ENCODE measurements at regions not wholly inside any gene's neighbourhood (a gene's known extent, or its start where the extent isn't known, plus 50 kb on each side); places are given as distances from the start of the nearest gene placed in this dataset.

DNA sequence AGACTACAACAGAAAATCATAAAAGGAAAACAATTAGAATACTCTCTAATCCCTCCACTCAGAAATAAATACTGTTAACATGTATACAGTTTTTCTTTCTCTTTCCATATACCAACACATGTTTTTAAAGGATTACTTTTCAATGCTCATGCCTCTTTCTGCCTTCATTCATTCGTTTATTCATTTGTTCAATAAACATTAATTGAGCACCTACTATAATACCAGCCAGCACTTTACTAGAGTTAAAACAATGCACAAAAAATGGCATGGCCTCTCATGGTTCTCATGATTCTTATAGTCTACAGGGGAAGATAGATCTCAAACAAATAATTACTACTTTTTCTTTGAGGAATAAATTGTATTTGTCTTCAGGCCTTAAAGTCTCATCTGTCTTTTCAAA lies 70.3 kb upstream of the RIPOR2 start:
- Histone ChIP-seq H3K4me3 (no peak overlapping the region), H3K36me3 (no peaks in the 10 kb centered on the region), H3K27ac (peak overlapping the region; percentile 63 to 68), H3K9me3 (no peaks in the 10 kb centered on the region), H3K4me1 (replicated peaks) (no peaks in the 10 kb centered on the region), H3K27me3 (replicated peaks; ENCODE audit: insufficient read depth) (no peaks in the 10 kb centered on the region)
- TF ChIP-seq, protein P1, sequence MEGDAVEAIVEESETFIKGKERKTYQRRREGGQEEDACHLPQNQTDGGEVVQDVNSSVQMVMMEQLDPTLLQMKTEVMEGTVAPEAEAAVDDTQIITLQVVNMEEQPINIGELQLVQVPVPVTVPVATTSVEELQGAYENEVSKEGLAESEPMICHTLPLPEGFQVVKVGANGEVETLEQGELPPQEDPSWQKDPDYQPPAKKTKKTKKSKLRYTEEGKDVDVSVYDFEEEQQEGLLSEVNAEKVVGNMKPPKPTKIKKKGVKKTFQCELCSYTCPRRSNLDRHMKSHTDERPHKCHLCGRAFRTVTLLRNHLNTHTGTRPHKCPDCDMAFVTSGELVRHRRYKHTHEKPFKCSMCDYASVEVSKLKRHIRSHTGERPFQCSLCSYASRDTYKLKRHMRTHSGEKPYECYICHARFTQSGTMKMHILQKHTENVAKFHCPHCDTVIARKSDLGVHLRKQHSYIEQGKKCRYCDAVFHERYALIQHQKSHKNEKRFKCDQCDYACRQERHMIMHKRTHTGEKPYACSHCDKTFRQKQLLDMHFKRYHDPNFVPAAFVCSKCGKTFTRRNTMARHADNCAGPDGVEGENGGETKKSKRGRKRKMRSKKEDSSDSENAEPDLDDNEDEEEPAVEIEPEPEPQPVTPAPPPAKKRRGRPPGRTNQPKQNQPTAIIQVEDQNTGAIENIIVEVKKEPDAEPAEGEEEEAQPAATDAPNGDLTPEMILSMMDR (IDR thresholded peaks at IDR 0.05), result no peak
- TF ChIP-seq POLR2A (IDR thresholded peaks at IDR 0.05) (no peak), POLR2AphosphoS5 (IDR thresholded peaks at IDR 0.05) (no peak)
- 84% methylated on average over 1 of the region's 1 CpG for WGBS
- intact Hi-C loops (cut with DNase I), result no loop called here
- no peak for DNase-seq (ENCODE audit: low spot score)

DNA sequence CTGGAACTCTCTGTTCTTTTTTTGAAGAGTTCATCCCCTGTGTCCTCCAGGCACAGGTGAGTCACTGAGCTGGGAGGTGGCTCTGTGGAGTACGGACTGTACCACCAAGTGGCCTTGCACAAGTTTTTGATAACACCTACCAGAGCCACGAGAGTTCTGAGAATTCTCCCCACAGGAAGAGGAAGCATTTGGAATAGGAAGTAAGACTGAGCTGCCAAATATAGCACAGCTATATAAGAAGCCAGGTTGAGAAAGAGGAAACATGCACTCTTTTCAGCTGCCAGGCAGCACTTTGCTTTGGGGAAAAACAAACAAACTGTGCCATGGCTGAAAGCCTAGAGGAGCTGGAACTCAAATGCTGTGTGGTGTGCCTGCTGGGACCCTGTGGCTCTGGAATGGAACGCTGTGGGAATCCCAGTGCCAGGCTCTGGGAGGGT lies 70.8 kb upstream of the RIPOR2 start:
- 6% methylated on average over 3 of the region's 3 CpGs for WGBS
- H3K4me1 ChIP-seq (replicated peaks), result no peaks in the 10 kb centered on the region
- peak; percentile 79 for DNase-seq (ENCODE audit: low spot score)

DNA sequence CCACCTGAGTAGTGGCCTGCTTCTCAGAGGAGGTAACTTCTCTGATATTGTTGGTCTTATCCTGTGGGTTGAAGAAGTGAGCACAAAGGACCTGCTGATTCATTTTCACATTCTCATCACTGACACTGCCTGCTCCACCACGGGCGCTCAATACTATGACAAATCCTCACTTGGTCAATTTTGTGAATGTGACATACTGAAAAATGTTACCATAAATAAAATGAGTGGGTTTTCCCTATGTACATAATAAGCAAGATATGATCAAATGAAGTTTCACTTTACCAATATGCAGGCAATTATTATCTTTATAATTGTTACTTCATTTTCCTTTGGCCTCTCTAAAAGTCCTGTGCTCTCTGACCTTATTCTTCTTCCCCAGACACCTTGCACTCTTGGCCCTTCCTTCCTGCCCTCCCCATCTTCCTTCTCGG lies 71.5 kb upstream of the RIPOR2 start:
- Histone ChIP-seq H3K36me3 (no peaks in the 10 kb centered on the region), H3K27ac (peak overlapping the region; percentile 63 to 68), H3K9me3 (no peaks in the 10 kb centered on the region), H3K27me3 (replicated peaks; ENCODE audit: insufficient read depth) (no peaks in the 10 kb centered on the region), H3K4me3 (no peak overlapping the region), H3K4me1 (replicated peaks) (no peaks in the 10 kb centered on the region)
- DNase-seq (ENCODE audit: low spot score), result no peak
- intact Hi-C loops (cut with DNase I), result no loop called here
- WGBS, result 88% methylated on average over 3 of the region's 3 CpGs
- TF ChIP-seq POLR2AphosphoS5 (IDR thresholded peaks at IDR 0.05), result no peak
- TF ChIP-seq, protein P1 (IDR thresholded peaks at IDR 0.05), result no peak
- TF ChIP-seq POLR2A (IDR thresholded peaks at IDR 0.05), result no peak

More for the DNA sequence above, 70.8 kb upstream of the RIPOR2 start:
- Histone ChIP-seq H3K36me3 (no peaks in the 10 kb centered on the region), H3K9me3 (no peaks in the 10 kb centered on the region), H3K27me3 (replicated peaks; ENCODE audit: insufficient read depth) (no peaks in the 10 kb centered on the region), H3K4me3 (no peak overlapping the region), H3K27ac (peak overlapping the region; percentile 63 to 68)
- intact Hi-C loops (cut with DNase I), result no loop called here
- no peak for TF ChIP-seq POLR2A (IDR thresholded peaks at IDR 0.05)
- TF ChIP-seq POLR2AphosphoS5 (IDR thresholded peaks at IDR 0.05), result peak; percentile 95

DNA sequence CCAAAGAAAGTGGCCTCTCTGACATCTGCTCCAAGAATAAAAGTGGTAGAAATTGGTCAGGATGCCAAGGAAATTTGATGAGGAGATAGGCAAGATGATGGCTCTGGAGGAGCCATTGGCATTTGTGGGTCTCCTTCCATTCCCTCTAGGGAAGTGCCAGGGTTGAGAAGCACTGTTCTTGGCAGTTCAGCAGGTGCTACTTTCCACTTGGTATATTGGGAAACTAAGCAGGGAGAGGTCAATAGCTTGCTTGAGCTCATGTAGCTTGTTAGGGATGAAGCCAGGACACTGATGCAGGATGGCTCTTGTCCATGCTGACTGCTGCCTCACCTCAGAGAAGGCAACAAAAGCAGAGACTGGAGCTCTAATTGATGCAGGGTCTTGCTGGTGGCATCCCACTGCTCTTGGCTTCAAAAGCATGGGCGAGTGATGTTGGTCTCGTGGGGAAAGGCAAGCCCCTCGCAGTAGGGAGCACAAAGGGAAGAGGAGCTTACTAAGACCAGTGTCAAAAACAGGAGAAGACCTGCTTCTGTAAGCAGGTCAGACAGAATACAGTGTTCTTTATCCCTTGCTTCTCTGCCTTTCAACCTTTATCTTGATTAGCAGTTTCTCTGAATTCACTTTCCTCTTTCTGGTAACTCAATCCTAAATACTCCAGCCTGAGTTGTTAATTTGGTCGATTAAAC lies 73.1 kb upstream of the RIPOR2 start:
- Histone ChIP-seq H3K9me3 (no peaks in the 10 kb centered on the region), H3K27ac (no peak overlapping the region), H3K27me3 (replicated peaks; ENCODE audit: insufficient read depth) (no peaks in the 10 kb centered on the region), H3K4me3 (no peak overlapping the region), H3K4me1 (replicated peaks) (no peaks in the 10 kb centered on the region), H3K36me3 (no peaks in the 10 kb centered on the region)
- intact Hi-C loops (cut with DNase I), result no loop called here
- TF ChIP-seq POLR2AphosphoS5 (IDR thresholded peaks at IDR 0.05), result no peak
- TF ChIP-seq, protein P1 (IDR thresholded peaks at IDR 0.05), result no peak
- TF ChIP-seq POLR2A (IDR thresholded peaks at IDR 0.05), result no peak
- no peak for DNase-seq (ENCODE audit: low spot score)
- 89% methylated on average over 4 of the region's 4 CpGs for WGBS

DNA sequence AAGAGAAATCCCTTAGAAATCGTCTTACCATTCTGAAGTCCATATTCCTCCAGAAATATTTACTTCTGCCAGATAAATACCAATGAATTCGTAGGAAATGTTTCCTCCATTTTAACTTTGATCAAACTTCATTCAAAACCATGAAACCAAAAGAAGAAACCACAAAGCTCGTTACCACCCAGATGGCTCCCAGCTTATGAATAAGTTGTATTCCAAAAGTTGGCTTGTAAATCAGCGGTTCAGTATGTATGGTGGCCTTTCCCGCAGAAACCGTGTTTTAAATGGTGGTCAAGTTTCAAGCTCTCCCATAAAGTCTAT lies 73.6 kb upstream of the RIPOR2 start:
- Histone ChIP-seq H3K9me3 (no peaks in the 10 kb centered on the region), H3K4me1 (replicated peaks) (no peaks in the 10 kb centered on the region), H3K27ac (no peak overlapping the region), H3K36me3 (no peaks in the 10 kb centered on the region), H3K4me3 (no peak overlapping the region), H3K27me3 (replicated peaks; ENCODE audit: insufficient read depth) (no peaks in the 10 kb centered on the region)
- no peak for TF ChIP-seq POLR2A (IDR thresholded peaks at IDR 0.05)
- TF ChIP-seq, protein P1 (IDR thresholded peaks at IDR 0.05), result no peak
- TF ChIP-seq POLR2AphosphoS5 (IDR thresholded peaks at IDR 0.05), result no peak
- WGBS, result 93% methylated on average over 6 of the region's 6 CpGs
- DNase-seq (ENCODE audit: low spot score), result no peak
- intact Hi-C loops (cut with DNase I), result no loop called here
